GM19463 (cell line): ENCODE measurements at regions not wholly inside any gene's neighbourhood (a gene's known extent, or its start where the extent isn't known, plus 50 kb on each side); places are given as distances from the start of the nearest gene placed in this dataset.
"Not testable (repeated sequence)": the region's sequence is repeated elsewhere in the genome, so short reads cannot be mapped to it uniquely, and the experiment has no call there.

ENCODE experiments used
- ATAC-seq: cut with Tn5 transposase; IDR thresholded peaks from one replicate; pipeline ENCODE4 v1.9.1; 2021; ENCODE audit warnings: mild to moderate bottlenecking, moderate library complexity; ENCODE audit not compliant: unreplicated experiment

DNA sequence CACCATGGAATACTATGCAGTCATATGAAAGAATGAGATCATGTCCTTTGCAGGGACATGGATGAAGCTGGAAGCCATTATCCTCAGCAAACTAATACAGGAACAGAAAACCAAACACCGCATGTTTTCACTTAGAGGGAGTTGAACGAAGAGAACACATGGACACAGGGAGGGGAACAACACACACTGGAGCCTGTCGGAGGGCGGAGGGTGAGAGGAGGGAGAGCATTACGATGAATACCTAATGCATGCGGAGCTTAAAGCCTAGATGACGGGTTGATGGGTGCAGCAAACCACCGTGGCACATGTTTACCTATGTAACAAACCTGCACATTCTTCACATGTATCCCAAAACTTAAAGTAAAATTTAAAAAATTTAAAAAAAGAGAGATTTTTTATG, 191.0 kb upstream of the PRSS58 start:
- not testable (repeated sequence) for ATAC-seq

- no peak for ATAC-seq
Measured at GRCh38 chr7:142447762-142448161, 189.9 kb upstream of the PRSS58 start.

DNA sequence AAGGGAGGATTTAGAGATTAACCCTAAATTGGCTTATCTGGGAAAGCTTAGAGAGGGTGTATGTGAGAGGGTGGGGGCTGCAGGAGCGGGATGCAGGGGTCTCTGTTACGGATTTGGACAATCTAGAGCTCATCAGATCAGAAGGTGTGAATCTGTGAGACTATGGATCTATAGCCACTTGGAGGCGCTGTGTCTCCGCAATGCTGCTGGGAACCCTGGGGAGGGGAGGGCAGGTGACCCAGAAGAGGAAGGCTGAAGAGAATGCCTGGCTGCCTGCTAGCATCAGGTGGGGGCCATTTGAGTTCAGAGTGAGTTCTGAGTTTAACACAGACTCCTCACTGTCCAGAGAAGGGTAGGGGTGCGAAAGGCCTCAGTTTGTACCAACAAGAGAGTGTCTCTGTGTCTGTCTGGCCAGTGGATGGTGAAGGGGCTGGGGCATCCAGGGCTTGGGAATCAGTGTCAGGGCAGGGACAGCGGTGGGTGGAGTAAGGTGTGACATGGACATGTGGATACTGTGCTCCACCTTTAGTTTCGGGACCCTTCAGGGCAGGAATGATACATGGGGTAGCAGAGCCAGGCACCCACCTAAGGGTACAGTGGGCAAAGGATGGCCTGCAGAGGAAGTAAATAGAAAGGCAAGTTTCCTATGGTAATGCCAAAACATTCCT, 187.3 kb upstream of the PRSS58 start:
- no peak for ATAC-seq

DNA sequence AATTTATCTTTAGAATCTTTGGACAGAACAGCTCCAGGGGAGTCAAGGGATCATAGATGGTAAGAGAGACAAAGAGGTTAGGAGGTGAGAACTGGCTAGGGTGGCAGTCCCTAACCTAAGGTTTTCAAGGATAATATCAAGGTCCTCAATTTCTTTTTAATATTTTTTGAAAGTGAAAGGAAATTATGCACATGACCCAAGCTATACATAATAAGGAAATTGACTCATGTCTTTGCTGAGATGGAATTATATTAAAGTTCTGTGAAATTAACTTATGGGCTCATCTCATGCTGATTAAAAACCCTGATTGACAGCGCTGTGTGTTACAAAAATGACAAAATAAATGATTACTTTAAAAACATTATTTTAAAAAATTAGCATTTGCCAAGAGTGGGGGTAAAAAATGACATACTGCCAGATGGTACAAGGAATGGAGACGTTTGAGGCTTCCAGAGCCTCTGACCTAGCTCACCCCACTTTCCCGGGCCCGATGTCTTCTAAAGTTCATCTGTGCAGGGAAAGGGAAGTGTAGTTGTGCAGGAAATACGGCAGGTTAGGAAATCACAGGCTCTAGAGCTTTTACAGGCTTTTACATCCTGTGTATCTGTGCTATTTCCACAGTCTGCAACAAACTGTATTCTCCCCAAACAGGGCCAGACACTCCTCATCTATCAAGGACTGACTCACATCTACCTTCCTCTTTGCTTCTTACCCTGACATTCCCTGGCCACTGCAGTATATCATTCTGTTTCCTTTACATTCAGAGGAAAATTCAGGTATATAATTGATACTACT, 185.6 kb upstream of the PRSS58 start:
- no peak for ATAC-seq

- ATAC-seq, result no peak
Measured at GRCh38 chr7:142442396-142442795, 184.5 kb upstream of the PRSS58 start.

DNA sequence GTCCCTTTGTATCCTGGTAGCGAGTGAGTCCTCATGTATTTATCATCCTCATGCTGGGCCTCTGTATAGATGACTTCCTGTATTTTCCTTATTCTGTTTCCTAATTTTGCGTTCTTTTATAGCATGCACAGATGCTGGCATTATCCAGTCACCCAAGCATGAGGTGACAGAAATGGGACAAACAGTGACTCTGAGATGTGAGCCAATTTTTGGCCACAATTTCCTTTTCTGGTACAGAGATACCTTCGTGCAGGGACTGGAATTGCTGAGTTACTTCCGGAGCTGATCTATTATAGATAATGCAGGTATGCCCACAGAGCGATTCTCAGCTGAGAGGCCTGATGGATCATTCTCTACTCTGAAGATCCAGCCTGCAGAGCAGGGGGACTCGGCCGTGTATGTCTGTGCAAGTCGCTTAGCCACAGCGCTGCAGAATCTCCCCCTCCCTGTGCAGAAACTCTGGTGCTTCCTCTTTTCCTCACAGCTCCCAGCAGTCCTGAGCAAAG, 183.1 kb upstream of the PRSS58 start:
- ATAC-seq, result no peak

DNA sequence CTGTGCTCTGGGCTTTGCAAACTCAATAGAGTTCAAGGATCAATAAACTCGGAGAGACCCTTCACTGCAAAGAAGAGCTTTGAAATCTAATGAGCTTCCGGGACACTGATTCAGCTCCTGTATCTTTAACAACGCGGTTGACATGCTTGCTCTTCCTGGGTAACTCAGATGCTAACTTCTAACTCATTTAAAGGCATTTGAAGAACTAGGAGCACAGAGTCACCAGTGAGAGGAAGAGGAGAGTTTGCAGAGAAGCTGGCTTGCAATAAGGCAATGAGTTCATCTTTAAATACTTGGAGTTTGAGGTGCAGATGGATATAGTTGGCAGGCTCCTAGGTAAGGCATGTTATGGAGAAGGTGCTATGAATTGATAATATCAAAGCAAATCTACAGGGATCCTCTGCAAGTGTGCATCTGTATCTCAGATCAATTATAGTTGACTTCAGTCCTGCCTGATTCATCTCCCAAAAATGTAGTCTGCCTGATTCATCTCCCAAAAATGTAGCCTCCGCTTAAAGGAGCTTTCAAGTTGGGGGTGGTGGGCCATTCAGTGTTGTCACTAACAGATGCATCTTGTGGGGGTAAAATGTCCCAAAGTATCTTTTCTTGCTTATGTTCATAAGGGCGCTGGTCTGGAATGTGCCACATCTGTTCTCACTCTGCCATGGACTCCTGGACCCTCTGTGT, 182.5 kb upstream of the PRSS58 start:
- no peak for ATAC-seq

DNA sequence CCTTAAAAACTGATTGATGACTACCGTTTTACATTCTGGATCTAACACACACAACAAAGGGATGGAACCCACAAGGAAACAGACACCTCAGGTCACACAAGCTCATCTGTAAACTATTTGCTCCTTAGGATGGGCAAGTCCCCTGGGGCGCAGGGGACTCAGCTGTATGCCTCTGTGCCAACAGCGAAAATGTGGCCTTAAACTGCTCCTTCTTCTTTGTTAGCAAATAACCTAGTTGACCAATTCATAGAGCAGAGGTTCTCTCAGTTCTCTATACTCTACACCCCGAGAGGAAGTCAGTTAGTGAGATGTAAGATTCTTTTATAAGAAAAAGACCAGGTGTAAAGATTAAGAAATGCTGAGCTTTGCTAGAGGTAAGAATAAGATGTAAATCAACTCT, 181.9 kb upstream of the PRSS58 start:
- ATAC-seq, result peak; percentile 54

- no peak for ATAC-seq
Measured at GRCh38 chr7:142438923-142439515, 181.2 kb upstream of the PRSS58 start.

GRCh38 chr7:142438235-142438922, 180.5 kb upstream of the PRSS58 start:
- no peak for ATAC-seq

DNA sequence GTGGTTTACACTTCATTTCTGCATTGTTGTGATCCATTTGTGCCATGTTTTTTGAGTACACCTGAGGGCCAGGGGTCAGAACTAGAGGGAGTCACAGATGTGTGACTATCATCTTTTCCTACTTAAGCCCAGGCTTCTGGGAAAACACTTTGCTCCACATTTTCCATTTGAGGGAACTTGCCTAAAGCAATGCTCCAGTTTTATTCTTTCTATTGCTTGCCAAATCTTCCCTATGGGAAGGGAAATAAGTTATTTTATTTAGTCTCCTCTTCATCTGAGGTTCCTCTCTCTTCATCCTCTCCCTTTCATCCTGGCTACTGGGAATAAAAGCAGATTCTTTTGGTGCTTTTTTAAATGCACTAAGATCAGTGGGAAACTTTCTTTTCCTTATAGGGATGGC, 179.9 kb upstream of the PRSS58 start:
- no peak for ATAC-seq

DNA sequence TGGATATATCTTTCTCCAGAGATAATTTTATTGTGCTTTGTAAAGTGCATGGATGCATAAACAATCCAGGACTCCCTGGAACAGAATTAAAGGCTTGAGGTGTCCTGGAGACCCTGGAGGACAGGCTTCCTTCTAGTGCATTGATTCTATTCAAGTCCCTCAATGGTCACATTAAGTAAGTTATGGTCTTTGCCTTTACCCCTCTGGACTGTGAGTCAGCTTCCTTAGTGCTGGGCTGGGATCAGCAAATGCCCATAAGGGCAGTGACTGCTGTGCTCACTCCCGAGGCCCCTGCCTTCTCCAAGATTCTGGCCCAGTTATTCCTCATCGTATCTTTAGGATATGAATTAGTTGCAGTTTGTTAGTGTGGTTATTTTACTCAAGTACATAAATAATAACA, 178.7 kb upstream of the PRSS58 start:
- ATAC-seq, result no peak

DNA sequence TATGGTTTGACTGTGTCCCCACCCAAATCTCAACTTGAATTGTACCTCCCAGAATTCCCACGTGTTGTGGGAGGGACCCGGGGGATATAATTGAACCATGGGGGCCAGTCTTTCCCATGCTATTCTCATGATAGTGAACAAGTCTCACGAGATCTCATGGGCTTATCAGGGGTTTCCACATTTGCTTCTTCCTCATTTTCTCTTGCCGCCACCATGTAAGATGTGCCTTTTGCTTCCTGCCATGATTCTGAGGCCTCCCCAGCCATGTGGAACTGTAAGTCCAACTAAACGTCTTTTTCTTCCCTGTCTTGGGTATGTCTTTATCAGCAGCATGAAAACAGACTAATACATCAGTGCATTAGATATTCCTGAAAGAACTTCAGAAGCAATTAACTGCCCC, 177.7 kb upstream of the PRSS58 start:
- not testable (repeated sequence) for ATAC-seq

DNA sequence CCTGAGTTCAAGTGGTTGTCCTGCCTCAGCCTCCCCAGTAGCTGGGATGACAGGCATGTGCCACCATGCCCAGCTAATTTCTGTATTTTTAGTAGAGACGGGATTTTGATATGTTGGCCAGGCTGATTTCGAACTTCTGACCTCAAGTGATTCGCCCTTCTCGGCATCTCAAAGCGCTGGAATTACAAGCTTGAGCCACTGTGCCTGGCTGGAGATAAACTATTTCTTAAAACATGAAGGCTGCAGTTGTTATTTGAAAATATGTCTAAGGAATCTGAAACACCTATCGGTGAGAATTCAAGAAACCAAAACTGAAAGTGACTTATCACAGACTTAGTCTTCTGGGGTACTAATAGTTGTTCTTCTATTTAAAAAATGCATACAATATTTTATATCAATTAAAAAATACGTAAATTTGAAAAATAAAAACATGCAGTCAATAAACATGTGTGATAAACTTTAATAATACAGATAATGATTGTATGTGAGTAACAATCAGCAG, 176.9 kb upstream of the PRSS58 start:
- ATAC-seq, result no peak

- ATAC-seq, result peak; percentile 46
Measured at GRCh38 chr7:142434133-142434532, 176.3 kb upstream of the PRSS58 start.

GRCh38 chr7:142432377-142432776, 174.5 kb upstream of the PRSS58 start:
- ATAC-seq, result no peak

GRCh38 chr7:142431491-142431890, 173.6 kb upstream of the PRSS58 start:
- no peak for ATAC-seq

- ATAC-seq, result no peak
Measured at GRCh38 chr7:142428094-142428493, 170.2 kb upstream of the PRSS58 start.

GRCh38 chr7:142425281-142425680, 167.4 kb upstream of the PRSS58 start:
- ATAC-seq, result no peak

- ATAC-seq, result no peak
Measured at GRCh38 chr7:142422621-142423020, 164.8 kb upstream of the PRSS58 start.
